ENCODE measurements at regions not wholly inside any gene's neighbourhood (a gene's known extent, or its start where the extent isn't known, plus 50 kb on each side); places are given as distances from the start of the nearest gene placed in this dataset.

GRCh38 chr17:68792042-68792685 is 163.0 kb downstream of the ABCA8 start:
- peaks cover under 1% of the 10 kb centered on the region for H3K27me3 Mint-ChIP-seq (ENCODE audit: insufficient read depth)
- no peak for TF ChIP-seq CTCF (IDR thresholded peaks at IDR 0.05)
- H3K4me1 Mint-ChIP-seq (ENCODE audit: low read depth): peaks cover 64% of the 10 kb centered on the region
- no peak for DNase-seq
- no peak overlapping the region; the same call in 1 of the 2 replicates for H3K4me3 Mint-ChIP-seq
- no peaks in the 10 kb centered on the region for H3K36me3 Mint-ChIP-seq (ENCODE audit: low read depth)
- no peaks in the 10 kb centered on the region for H3K9me3 Mint-ChIP-seq
- H3K27ac Mint-ChIP-seq: peak overlapping the region; percentile 4; the same call in 1 of the 2 replicates

- H3K9me3 Mint-ChIP-seq: no peaks in the 10 kb centered on the region
- no peak for TF ChIP-seq CTCF (IDR thresholded peaks at IDR 0.05)
These were observed 164.3 kb downstream of the ABCA8 start for GRCh38 chr17:68790931-68791330.

GRCh38 chr17:68790492-68790891 is 164.7 kb downstream of the ABCA8 start:
- TF ChIP-seq CTCF (IDR thresholded peaks at IDR 0.05): no peak
- Mint-ChIP-seq H3K27ac (no peak overlapping the region), H3K36me3 (ENCODE audit: low read depth) (no peaks in the 10 kb centered on the region), H3K27me3 (ENCODE audit: insufficient read depth) (peaks cover 2% of the 10 kb centered on the region), H3K4me1 (ENCODE audit: low read depth) (peaks cover 48% of the 10 kb centered on the region), H3K9me3 (no peaks in the 10 kb centered on the region), H3K4me3 (no peak overlapping the region)
- DNase-seq: no peak

More at GRCh38 chr17:68790931-68791330, 164.3 kb downstream of the ABCA8 start:
- peaks cover 52% of the 10 kb centered on the region for H3K4me1 Mint-ChIP-seq (ENCODE audit: low read depth)
- no peak overlapping the region for H3K27ac Mint-ChIP-seq
- DNase-seq: no peak
- no peak overlapping the region for H3K4me3 Mint-ChIP-seq
- H3K36me3 Mint-ChIP-seq (ENCODE audit: low read depth): no peaks in the 10 kb centered on the region
- peaks cover 2% of the 10 kb centered on the region for H3K27me3 Mint-ChIP-seq (ENCODE audit: insufficient read depth)

GRCh38 chr17:68789203-68789962 is 165.8 kb downstream of the ABCA8 start:
- H3K4me1 Mint-ChIP-seq (ENCODE audit: low read depth): peaks cover 37% of the 10 kb centered on the region

More at GRCh38 chr17:68789203-68789962, 165.8 kb downstream of the ABCA8 start:
- H3K36me3 Mint-ChIP-seq (ENCODE audit: low read depth): no peaks in the 10 kb centered on the region
- no peak overlapping the region for H3K4me3 Mint-ChIP-seq
- TF ChIP-seq CTCF (IDR thresholded peaks at IDR 0.05): no peak
- no peak for DNase-seq
- peaks cover 2% of the 10 kb centered on the region for H3K27me3 Mint-ChIP-seq (ENCODE audit: insufficient read depth)
- H3K27ac Mint-ChIP-seq: no peak overlapping the region
- H3K9me3 Mint-ChIP-seq: no peaks in the 10 kb centered on the region
